HTR-8/SVneo (cell line): ENCODE measurements at regions not wholly inside any gene's neighbourhood (a gene's known extent, or its start where the extent isn't known, plus 50 kb on each side); places are given as distances from the start of the nearest gene placed in this dataset.

Experiments used
- DNase-seq: peaks from one replicate; pipeline ENCODE4 v3.0.0; 2011; ENCODE audit warnings: low spot score, mixed read lengths; ENCODE audit not compliant: insufficient read length
- FAIRE-seq: peaks from 2 replicates; lab custom pipeline; 2011; peaks lifted over from hg19 to GRCh38; lab: Jason Lieb, UNC

DNA sequence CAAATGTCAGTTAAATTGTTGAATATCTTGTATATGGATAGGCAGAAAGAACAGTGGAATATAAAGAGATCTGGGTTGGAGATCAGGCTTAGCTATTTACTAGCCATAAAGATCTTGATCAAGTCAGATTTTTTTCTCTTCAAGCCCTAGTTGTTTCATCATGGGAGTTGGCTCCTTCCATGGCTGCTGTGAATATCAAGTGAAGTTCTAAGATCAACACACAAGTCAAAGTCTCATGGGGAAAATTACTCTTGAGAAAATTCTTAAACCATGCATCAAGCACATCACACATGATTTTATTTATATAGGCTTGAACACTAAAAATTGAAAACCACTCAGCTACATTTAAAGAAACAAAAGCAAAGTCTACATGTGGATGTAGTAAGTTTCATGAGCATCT is 79.8 kb downstream of the C1D start:
- DNase-seq (no peak), FAIRE-seq (no peak)

DNA sequence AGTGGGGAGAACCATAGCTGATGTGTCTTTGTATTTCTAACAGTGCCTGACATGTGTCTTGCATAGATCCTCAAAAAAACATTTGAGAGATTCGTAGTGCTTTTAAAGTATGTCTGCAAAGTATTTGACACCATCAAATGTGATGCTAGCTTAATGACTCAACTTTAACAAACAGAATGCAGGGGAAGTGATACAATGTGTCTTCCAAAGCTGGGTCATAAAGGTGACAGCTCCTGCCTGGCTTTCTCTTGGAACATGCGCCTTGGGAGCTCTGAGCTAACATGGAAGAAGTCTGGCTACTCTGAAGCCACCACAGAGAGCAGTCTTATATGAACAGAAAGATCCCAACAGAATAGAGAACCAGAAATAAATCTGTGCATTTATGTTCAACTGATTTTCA is 78.2 kb downstream of the C1D start:
- no peak for FAIRE-seq
- DNase-seq: no peak

GRCh38 chr2:67985586-67985985 is 77.2 kb downstream of the C1D start:
- DNase-seq (no peak), FAIRE-seq (no peak)

DNA sequence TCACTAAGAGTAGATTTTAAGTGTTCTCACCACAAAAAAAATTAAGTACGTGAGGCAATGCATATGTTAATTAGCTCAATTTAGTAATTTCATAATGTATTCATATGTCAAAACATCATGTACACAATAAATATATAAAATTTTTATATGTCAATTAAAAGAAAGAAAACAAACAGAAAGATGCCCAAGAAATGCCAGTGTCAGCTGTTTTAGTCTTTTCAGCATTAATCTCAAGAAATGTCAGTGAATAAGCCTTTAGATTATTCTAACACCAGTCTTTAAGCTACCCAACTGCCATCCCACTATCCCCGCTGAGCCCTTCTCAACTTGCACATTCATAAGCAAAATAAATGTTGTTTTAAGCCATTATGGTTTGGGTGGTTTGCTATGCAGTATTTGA is 76.5 kb downstream of the C1D start:
- DNase-seq: no peak
- FAIRE-seq: no peak
